D341Med (cell line): ENCODE measurements at regions not wholly inside any gene's neighbourhood (a gene's known extent, or its start where the extent isn't known, plus 50 kb on each side); places are given as distances from the start of the nearest gene placed in this dataset.
"Not testable (repeated sequence)": the region's sequence is repeated elsewhere in the genome, so short reads cannot be mapped to it uniquely, and the experiment has no call there.

Source experiments
- DNase-seq: peaks from one replicate; pipeline ENCODE4 v3.0.0; 2012; ENCODE audit warnings: low spot score

DNA sequence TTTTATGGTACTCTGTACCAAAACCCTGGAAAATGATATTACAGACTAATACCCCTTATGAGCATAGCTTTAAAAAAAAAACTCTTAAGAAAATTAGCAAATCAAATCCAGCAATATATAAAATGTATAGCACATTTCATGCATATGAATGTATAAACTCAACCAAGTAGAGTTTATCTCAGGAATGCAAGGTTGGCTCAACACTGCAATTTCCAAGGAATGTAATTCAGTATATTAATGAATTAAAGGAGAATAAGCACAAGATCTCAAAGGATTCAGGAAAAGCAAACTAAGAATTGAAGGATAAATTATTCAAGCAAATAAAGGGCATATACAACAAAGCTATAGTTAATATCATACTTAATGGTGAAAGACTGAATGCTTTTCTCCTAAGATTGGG lies 61.9 kb upstream of the RPL38 start:
- no peak for DNase-seq

DNA sequence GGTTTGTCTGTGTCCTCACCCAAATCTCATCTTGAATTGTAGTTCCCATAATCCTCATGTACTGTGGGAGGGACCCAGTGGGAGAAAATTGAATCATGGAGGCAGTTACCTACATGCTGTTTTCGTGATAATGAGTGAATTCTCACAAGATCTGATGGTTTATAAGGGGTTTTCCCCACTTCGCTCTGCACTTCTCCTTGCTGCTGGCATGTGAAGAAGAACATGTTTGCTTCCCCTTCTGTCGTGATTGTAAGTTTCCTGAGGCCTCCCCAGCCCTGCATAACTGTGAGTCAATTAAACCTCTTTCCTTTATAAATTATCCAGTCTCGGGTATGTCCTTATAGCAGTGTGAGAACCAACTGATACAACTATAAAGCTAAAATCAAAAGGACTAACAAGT lies 60.2 kb upstream of the RPL38 start:
- not testable (repeated sequence) for DNase-seq

DNA sequence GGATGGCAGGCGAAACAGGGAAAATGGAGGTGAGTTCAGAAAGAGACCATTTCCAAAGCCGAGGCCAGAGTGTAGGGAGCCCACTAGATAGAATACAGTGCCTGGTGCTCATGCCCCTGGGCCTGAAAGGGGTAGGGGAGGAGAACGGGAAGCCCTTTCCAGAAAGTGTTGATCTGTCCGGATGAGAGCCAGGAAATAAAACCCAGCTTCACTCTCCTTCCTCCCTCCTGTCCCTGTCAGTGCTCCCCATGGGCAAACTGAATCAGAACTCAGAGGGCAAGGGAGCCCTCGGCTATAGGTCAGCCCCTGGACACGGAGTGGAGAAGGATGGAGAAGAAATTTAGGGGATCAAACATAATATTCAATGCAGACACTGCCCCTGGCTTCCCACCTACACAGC lies 57.7 kb upstream of the RPL38 start:
- peak; percentile 27 for DNase-seq

DNA sequence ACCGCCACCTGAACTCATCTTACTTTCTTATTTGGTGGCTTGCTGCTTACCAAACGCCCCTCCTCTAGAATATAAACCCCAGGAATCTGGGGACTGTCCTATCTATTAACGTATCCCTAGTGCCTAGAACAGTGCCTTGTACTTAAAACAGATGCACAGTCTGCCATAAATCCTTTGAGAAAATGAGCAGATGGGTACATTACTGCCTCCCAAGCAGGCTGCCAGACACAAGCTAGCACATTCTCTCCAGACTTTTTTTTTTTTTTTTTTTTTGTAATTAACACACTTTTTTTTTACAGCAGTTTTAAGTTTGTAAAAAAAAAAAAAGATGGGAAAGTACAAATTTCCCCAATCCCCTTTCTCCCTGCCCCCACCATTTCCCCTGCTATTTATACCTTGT lies 57.3 kb upstream of the RPL38 start:
- peak; percentile 37 for DNase-seq

DNA sequence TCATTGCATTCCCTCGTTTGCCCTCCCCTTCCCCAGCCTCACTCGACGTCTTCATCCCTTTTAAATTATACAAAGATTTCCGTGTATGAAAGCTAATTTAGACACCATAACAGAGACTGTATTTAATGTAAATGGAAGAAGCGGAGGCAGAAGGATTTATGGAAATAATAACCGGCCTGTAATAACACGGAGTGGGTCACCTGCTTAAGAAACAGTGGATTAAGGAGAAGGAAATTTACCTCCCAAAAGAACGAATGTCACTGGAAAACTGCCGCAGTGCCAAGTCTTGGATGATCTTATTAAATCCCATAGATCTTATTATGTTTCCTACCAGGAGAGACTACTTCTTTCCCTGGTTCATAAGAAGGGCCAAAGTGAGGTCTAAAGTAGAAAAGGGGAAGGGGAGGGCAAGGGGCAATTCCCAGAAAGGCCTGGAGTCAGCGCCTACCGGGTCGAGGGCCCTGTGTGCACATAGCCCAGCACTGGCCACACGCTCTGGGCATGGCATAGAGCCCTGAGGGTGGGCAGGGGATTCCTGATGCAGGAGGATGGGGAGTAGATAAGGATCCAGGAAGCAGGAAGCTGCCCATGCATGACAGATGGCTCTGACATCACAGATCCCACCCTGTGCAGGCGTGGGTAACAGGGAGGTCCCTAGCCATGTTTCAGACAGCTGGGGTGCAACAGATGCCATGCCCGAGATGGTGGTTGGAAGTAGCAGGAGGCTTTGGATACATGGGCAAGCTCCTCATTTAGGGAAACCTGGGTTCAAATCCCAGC lies 56.2 kb upstream of the RPL38 start:
- DNase-seq, result peak; percentile 91

DNA sequence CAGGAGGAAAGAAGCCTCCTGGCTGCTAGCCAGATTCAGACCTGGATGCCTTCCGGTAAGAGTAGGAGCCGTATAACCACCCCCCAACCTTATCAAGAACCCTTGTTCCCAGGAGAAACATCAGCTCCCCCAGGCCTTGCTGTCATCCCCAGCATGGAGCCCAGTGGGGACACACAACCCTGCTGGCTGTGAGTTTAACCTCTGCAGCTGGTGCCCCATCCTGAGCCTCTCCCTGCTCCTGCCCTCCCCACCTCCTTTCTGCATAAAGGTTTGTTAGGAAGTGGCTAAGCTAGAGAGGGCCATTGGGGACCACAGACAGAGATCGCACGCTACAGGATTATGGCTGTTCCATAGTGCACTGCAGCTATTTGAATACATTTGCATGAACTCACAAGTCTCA lies 55.5 kb upstream of the RPL38 start:
- DNase-seq, result no peak

DNA sequence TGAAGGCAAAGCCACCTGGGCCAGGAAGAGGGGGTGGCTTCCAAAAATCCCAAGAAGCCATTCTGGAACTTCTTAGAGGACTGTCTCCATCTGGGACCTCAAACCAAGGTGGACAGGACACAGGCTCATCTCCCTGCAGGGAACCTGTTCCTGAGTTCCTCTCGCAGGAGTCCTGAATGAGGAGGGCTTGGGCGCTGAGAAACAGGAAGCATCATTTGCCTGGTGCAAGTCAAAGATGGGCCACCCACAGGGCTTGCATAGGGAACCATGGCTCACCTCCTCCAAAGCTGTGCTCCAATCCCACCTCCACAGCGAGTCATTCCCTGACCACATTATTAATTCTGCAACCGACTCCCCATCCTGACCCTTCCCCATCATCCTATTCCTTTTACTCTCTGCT lies 55.0 kb upstream of the RPL38 start:
- DNase-seq, result no peak

DNA sequence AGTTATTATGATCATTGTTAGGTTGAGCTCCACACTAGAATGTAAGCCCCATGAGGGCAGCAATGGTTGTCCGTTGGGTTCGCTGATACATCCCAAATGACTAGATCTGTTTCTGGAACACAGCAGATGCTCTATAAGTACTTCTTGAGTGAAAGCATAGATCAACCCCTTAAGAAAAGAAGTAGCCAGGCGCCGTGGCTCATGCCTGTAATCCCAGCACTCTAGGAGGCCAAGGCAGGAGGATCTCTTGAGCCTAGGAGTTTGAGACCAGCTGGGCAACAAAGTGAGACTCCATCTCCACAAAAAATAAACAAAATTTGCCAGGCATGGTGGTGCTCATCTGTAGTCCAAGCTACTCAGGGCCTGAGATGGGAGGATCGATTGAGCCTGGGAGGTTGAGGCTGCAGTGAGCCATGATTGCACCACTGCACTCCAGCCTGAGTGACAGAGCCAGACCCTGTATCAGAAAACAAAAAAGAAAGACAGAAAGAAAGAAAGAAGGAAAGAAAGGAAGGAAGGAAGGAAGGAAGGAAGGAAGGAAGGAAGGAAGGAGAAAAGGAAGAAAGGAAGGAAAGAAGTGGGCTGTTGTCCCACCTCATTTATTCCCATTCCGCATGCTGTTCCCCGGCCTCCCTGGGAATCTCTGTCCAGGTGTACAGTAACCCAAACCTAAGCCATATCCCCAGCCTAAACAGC lies 54.4 kb upstream of the RPL38 start:
- DNase-seq, result no peak

DNA sequence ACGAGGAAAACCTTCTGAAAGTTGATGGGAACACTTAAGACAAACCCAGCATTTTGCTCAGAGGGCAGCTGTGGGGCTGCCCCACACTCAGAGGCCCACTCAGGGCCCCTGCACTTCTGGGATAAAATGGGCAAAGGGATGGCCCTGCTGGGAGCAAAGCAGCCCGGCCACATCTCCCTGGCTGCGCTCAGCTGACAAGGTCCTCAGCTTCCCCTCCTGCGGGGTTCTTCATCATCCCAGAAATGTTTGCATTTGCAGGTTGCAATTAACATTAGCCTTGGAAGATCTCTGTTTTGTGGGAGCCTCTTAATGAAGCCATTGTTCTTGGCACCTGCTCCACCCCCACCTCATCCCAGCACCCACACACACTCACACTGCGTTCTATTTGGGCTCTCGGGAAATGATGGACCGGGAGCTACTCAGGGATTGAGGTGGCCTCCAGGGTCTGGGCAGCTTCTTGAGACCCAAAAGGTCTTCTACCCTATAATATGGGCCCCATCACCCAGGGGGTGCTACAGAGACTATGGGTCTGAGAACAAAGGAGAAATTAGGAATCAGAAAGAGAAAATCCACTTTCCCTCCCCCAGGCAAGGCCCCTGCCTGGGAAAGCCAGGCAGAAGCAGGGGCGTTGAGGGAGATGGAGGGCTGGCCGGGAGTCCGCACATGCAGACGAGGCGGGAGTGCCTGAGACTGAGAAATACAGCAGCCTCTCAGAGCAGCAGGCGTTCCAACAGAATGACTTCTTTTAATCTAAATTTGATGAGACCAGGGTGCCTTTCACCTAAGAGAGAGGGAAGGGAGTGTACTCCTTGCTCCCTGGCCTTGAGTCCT lies 53.7 kb upstream of the RPL38 start:
- no peak for DNase-seq

DNA sequence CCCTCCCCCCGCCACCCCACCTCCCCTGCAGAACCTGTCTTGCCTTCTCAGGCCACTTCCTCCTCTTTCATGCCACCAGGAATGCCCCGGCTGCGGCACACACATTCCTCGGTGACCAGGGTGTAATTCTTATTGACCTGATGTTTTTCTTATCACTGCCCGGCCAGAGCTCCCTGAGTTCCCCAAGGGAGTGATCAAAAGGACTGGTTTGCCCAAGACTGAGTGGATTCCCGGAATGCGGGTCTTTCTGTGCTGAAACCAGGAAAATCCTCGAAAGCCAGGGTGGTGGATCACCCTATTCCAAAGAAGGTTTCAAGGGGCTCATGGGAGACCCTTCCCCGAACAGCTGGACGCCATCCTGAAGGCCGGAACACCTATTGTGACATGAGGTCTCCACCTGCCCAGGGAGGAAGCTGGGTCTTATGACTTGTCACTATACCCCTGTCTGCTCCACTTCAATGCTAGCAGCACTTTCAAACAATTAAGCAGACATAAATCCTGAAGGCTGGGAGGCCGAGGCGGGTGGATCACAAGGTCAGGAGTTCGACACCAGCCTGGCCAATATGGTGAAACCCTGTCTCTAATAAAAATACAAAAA lies 53.0 kb upstream of the RPL38 start:
- DNase-seq, result no peak

DNA sequence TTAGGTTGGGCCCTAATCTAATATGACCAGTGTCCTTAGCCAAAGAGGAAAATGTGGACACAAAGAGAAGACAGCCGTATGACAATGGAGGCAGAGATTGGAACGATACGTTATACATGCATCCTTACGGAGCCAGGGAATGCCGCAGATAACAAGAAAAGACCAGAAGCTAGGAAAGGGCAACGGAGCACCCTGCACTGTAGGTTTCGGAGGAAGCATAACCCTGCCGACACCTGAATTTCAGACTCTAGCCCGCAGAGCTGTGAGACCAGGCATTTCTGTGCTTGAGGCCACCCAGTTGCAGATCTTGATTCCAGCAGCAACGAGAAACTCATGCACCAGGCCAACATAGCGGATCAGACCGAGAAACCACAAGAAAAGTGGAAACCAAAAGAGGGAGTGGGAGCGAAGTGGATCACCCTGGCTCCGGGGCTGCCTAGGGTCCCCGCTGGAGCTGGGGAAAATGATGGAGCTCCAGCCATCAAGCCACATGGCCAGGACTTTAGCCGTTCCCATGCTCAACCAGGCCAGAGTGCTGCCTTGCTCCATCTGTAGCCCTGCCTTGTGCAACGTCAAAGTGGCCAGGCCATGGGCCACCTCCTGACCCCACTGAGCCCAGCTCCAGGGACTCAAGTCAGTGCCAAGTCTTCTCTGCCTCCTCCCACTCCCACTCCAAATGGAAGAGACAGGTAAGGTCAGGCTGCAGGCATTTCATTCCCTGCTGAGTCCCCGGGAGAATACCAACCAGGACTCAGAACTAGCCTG lies 51.7 kb upstream of the RPL38 start:
- DNase-seq, result no peak

DNA sequence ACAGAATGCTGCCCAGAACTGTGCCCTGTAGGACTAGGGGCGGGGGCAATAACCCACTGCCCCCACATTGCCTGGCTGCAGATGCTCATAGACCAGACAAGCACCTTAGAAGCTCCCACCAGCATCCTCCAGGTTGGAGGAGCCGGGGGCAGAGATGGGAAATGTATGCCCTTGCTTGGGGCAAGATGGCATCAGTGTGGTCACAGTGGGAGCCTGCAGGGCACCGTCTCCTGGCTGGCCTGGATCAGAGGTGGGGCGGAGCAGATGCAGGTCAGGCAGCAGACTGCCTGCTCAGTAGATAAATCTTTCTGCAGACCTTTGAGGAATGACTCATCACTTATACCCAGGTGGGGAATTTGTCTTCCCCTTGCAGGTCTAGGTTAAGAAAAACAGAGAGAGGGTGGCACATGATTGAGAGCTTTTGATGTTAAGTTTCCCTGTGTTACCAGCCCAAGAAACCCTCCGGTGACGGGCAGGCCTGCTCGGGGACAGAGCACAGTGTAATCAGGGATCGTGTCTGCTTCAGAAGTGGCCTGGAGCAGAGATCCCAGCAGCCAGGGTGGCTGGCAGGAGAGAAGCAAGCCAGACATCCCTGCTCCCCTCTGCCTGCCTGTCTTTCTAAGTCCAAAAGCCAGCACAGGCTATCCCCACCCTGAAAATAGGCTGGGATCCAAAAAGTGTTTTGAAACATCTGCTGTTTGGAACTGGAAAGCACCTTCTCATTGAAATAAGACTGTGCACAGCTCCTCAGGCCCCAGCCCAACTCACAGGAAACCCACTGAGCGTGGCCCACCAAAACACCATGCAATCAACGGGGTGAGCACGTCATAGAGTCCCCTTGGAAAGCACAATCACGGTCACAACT lies 50.7 kb upstream of the RPL38 start:
- peak; percentile 68 for DNase-seq

DNA sequence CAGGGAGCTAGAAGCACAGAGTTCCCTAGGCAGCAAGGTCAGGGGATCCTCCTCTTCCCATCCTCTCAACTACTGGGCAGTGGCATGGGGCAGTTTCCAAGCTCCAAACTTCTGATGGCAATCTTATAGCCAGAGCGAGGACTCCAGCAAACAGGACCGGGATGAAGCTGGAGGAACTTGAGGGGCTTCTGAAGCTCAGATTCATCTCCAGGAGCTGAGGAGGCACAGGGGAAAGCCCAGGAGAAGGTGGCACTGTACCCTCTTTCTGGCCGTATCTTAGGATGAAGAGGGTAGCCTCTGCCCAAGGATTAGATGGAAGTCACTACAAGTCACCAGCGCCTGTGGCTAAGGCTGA lies 50.0 kb upstream of the RPL38 start:
- no peak for DNase-seq
